TTC549 (cell line): ENCODE measurements at regions not wholly inside any gene's neighbourhood (a gene's known extent, or its start where the extent isn't known, plus 50 kb on each side); places are given as distances from the start of the nearest gene placed in this dataset.
"Not testable (repeated sequence)": the region's sequence is repeated elsewhere in the genome, so short reads cannot be mapped to it uniquely, and the experiment has no call there.

Experiments
- FAIRE-seq: peaks from 2 replicates; lab custom pipeline; 2012; peaks lifted over from hg19 to GRCh38; lab: Jason Lieb, UNC

GRCh38 chr2:226474131-226474530 is 325.5 kb downstream of the IRS1 start:
- no peak for FAIRE-seq

DNA sequence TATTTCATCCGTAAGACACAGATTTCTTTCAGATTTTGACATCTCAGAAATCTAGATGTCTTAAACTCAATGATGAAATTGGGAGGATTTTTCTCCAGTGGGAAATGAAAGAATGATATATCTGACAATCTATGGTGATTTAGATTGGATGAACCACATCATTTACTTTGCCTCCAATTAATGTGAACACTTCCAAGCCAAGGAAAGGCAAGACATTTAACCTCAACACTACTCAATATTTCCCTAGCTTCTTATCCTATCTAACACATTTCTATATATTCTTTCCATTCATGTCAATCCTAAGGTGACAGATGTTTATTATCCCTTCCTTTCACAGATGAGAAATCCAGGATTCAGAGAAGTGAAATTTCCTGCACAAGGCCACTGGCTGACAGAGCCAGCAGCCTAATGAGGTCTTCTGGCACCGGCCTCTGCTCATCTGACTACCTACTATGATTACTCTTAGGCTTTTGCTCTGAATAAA is 327.6 kb downstream of the IRS1 start:
- no peak for FAIRE-seq

- no peak for FAIRE-seq
Observed at GRCh38 chr2:226467633-226468032, 332.0 kb downstream of the IRS1 start.

DNA sequence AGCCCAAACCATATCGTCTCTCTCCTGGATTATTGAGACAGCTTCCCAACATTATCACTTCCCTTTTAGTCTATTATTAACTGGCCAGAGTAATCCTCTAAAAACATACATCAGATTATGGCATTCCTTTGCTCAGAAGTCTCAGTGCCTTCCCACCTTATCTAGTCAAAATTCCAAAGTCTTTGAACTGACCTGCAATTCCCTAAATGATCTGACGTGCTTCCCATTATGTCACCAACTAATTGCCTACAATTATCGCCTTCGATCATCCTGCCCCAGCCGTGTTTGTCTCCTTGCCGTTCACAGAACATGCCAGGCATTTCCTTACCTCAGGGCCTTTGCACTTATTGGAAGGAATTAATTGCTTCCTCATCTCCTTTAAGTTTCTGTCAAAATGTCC is 332.4 kb downstream of the IRS1 start:
- FAIRE-seq: no peak

DNA sequence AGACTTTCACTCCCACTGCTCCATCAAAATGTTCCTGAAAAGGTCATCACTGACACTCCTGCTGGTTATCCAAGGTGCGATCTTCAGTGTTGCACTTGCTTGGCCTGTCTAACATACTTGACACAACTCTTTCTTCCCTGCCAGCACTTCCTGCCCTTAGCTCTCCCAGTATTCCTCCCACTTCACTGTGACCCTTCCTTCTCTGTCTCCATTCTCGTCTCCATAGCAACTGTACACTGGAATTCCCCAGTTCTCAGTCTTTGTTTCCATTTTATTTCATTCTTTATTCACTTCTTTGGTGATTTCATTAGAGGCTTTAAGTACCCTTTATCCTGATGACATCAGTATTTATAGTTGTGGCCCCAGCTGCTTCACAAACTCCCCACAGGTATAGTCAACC is 333.0 kb downstream of the IRS1 start:
- FAIRE-seq: no peak

- no peak for FAIRE-seq
Observed at GRCh38 chr2:226466124-226466523, 333.5 kb downstream of the IRS1 start.

GRCh38 chr2:226464380-226464779 is 335.2 kb downstream of the IRS1 start:
- no peak for FAIRE-seq

- no peak for FAIRE-seq
Observed at GRCh38 chr2:226463154-226463553, 336.5 kb downstream of the IRS1 start.

GRCh38 chr2:226461981-226462380 is 337.6 kb downstream of the IRS1 start:
- no peak for FAIRE-seq

GRCh38 chr2:226456144-226456543 is 343.5 kb downstream of the IRS1 start:
- FAIRE-seq: not testable (repeated sequence)

GRCh38 chr2:226452768-226453167 is 346.9 kb downstream of the IRS1 start:
- no peak for FAIRE-seq

DNA sequence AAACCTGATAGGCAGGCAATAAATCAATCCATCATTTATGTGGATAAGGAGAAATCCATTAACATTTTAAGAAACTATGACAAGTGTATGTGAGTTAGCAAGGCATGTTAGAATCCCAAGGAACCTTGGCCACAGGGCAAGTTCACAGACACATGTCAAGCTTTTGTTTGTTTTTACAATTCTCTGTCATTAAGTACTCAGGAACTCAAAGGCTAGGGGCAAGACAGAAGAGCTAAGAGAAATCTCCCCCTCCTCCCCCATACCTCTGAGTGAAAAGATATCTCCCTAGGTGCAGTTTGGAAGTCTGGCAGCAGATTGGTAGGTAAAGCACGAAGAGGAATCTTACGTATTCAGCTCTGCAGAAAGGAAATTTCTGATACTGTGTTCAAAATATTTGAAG is 348.1 kb downstream of the IRS1 start:
- FAIRE-seq: no peak

DNA sequence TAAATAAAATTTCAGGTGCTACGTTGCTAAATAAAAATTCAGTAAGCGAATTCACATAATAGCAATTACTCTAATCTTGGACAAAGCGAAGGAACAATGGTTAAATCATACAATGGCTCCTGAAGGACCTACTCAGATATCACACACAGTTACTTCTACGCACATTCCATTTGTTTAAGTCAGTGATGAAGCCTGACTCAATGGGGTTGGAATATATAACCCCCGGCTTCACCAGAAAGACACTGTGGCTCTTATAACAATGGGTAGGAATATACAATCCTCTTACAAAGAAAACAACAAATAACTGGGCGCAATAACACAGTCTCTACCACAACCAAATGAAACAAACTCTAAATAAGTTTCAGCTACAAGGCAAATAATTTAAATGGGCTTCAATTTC is 349.5 kb downstream of the IRS1 start:
- no peak for FAIRE-seq

DNA sequence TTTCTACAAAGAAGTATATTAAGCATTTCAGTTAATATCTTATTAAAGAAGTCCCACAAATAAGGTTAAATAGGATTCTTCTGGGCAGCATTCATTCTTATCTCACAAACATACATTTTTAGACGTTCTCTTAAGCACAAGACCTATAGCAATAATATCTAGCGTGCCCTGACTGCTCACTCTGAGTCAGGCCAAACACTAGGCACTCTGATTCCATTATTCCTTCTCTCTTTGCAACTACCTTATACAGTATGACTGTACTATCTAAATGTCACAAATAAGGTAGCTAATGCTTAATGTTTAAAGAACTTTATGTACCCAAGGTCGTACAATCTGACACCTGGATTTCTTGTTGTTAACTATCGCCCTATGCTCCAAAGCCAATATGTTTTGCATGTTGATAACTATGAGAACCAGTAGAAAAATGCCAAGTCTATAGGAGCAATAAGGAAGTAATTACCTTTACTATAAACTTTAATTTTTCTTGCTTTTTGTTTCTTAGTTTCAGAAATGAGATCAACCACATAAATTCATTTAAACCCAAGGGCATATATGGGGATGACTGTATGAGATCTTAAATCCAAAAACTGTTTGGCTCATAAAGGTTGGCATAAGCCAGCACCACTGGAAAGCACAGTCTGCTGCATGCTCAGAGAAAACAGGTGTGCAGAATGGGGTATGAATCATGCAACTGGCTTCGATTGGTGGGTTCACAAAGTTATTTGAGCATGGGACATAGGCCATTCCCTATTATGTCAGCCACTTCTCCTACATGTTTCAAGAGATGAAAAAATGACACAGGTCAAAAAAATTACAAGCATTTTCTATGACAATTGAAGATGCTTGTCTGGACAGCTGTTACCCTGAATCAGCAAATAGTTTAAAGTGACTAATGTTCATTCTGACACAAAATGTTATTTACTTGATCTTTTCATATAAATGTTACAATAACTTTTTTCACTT is 352.0 kb downstream of the IRS1 start:
- no peak for FAIRE-seq

DNA sequence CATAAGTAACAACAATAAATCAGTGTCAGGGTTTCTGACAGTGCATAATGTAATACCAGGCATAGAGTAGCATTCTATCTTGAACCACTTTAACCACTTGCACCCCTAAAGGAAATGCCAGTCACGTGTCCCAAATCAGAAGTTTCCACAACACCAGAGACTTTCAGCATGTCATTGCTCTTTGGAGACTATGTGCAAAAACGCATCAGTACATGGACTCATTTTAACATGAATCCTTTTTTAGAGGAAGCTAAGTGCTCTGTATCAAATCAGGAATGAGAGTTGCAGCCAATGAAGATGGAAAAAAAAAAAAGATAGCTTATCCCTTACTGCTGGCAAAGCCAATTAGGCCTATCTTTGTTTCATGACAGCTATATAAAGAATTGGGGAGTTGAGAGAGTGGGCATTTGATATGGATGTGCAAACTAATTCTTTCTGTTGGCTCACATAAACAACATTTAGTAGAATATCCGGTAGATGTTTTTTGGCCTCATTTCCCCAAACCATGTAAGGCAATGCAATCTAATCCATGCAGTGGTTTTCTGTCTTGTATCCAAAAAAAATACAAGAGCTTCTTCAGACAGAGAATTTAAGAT is 353.1 kb downstream of the IRS1 start:
- FAIRE-seq: no peak

DNA sequence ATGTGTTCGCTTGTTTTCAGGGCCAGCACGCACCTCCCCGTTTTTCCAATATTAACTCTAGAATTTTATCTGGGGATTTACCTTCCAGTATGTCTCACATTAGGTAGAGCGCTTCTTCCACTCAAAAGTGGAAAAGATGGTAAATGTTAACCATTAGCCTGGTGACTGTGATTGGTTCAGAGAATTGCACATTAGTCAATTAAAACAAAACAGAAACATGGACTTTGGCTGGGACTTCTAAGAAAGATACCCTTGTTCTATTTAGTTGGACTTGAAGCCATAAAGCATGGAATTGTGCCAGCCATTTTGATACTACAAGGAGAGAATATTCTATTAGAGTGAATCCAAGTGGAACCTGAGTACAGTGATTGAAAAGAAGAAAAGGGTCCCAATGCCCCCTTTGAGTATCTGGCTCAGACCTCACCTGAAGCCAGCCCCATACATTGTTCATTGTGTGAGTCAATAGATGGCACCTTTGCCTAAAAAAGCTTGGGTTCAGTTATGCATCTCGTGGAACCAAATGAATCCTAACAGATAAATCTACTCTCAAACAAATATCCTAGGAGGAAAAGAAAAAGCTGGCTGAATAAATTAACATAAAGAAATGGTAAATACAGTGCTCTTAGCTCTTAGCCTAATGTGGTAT is 354.3 kb downstream of the IRS1 start:
- no peak for FAIRE-seq

DNA sequence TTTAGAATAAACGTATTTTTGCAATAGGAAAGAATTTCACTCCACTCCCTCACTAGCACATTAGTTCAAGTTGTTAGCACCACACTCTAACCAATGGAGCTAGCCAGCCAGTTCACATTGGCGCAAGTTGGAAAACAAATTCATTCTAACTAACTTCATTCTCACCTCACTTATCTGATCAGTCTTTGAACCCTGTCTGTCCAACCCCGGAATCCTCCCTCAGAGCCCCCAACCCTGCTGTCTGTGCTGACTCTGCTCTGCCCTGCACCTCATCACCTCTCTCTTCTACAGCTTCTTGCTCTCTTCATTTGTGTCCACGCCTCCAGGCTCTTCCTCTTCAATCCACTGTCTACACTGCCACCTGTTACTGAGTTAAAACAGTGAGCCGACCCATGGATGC is 356.5 kb downstream of the IRS1 start:
- FAIRE-seq: no peak

- no peak for FAIRE-seq
Observed at GRCh38 chr2:226440127-226440918, 359.3 kb downstream of the IRS1 start.

- FAIRE-seq: no peak
Observed at GRCh38 chr2:226439337-226439736, 360.3 kb downstream of the IRS1 start.

DNA sequence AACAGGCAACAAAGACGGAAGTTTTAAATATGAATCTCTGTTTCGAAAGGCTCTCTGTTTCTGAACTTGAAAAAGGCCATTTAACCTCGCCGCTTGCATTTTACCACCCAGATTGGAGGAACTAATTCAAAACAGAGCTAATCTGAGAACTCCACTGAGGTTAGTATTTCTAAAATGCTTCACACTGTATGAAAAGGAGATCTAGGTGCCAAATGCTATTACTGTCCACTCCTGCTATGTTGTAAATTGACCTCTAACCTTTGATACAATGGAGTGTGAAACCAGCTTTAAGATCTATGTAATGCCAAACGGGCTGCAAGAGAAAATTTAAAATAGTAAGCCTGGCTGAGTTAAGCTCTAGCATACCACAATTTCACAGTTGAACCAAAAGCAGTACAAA is 364.5 kb downstream of the IRS1 start:
- FAIRE-seq: no peak

DNA sequence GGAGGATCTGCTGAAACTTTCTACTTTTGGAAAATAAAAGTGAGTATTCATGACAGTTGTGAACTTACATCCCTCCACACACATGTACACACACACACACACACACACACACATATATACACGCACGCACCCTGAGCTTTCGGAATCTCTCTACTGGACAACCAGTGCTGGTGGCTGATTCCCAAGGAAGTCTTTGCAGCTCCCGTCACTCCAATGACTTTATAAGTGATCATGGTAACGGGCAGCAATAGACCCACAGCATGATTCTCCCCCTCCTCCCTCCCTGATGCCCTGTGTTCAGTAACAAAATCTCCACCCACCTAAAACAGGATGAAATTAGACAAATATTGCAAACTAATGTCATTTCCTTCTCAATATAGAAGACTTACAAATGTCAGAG is 364.9 kb downstream of the IRS1 start:
- FAIRE-seq: no peak

DNA sequence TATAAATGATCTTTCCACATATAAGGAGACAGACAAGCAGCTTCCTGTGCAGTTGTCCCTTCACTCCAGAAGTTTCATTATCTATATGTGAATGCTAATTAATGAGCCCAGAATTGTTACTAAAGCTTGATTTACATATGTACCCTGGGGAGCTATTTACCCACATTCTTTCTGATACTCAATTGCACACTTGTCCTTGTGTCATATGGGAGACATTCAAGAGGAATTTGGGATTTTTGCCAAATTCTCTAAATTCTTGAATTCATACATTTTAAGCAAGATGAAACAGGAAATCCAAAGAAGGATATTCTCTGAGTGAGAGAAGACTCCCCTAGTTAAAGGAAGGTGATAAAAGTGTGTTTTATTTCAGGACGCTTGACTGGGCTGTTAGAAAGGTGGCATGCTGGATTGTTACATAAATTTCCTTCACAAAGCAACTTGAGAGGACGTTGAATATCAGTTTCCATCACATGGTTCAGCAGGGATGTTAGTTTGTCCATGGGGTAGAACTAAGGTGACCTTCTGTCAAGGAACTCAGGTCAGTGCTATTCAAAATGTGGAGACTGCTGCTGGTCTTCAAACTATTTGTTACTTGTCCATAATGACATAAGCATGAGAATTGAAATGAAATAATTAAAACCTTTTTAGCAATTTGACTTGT is 368.2 kb downstream of the IRS1 start:
- FAIRE-seq: no peak
